H9 (cell line): ENCODE measurements at regions not wholly inside any gene's neighbourhood (a gene's known extent, or its start where the extent isn't known, plus 50 kb on each side); places are given as distances from the start of the nearest gene placed in this dataset.

Source experiments
- DNase-seq: peaks from one replicate; pipeline ENCODE4 v3.0.0-alpha.2; 2017
- H2AFZ ChIP-seq: one replicate; pipeline ENCODE4 v1.6.1; 2013; ENCODE audit warnings: mild to moderate bottlenecking, low read length, control low read depth, moderate library complexity
- H2AK5ac ChIP-seq: 2 replicates; pipeline ENCODE4 v1.6.1; 2013; ENCODE audit warnings: low read length, control low read depth, mixed read lengths; ENCODE audit not compliant: insufficient read length
- H2BK120ac ChIP-seq: one replicate; pipeline ENCODE4 v1.6.1; 2013; ENCODE audit warnings: low read depth, mild to moderate bottlenecking, low read length, control low read depth, inconsistent platforms; ENCODE audit not compliant: poor library complexity, severe bottlenecking
- H2BK12ac ChIP-seq: 2 replicates; pipeline ENCODE4 v1.6.1; 2013; ENCODE audit warnings: low read length, control low read depth, mixed read lengths, low read depth; ENCODE audit not compliant: insufficient read length
- H2BK15ac ChIP-seq: 2 replicates; pipeline ENCODE4 v1.6.1; 2013; ENCODE audit warnings: low read depth, low read length, control low read depth
- H2BK20ac ChIP-seq: one replicate; pipeline ENCODE4 v1.6.1; 2013; ENCODE audit warnings: low read depth, mild to moderate bottlenecking, low read length, control low read depth, inconsistent platforms; ENCODE audit not compliant: poor library complexity, severe bottlenecking
- H2BK5ac ChIP-seq: 2 replicates; pipeline ENCODE4 v1.6.1; 2013; ENCODE audit warnings: low read length, control low read depth, mixed read lengths; ENCODE audit not compliant: insufficient read length
- H3K14ac ChIP-seq: 2 replicates; pipeline ENCODE4 v1.6.1; 2013; ENCODE audit warnings: low read length, control low read depth; ENCODE audit not compliant: insufficient read depth
- H3K18ac ChIP-seq: 2 replicates; pipeline ENCODE4 v1.6.1; 2013; ENCODE audit warnings: low read depth, mild to moderate bottlenecking, mixed read lengths, low read length, control low read depth; ENCODE audit not compliant: insufficient read length
- H3K23ac ChIP-seq: 2 replicates; pipeline ENCODE4 v1.6.1; 2013; ENCODE audit warnings: low read length, control low read depth, mixed read lengths, low read depth; ENCODE audit not compliant: insufficient read length
- H3K23me2 ChIP-seq: 2 replicates; pipeline ENCODE4 v1.6.1; 2013; ENCODE audit warnings: low read depth, mild to moderate bottlenecking, mixed read lengths, low read length, control low read depth; ENCODE audit not compliant: insufficient read length, poor library complexity, severe bottlenecking
- H3K27ac ChIP-seq: 2 replicates; pipeline ENCODE4 v1.5.1; 2013; ENCODE audit warnings: low read length, control low read depth, mixed read lengths, low read depth; ENCODE audit not compliant: insufficient read length
- H3K27me3 ChIP-seq: 2 replicates; pipeline ENCODE4 v1.6.1; 2013; ENCODE audit warnings: low read length, control low read depth, inconsistent platforms; ENCODE audit not compliant: insufficient read depth
- H3K4ac ChIP-seq: 2 replicates; pipeline ENCODE4 v1.6.1; 2013; ENCODE audit warnings: low read depth, mild to moderate bottlenecking, control low read depth, inconsistent platforms, low read length, moderate library complexity
- H3K4me1 ChIP-seq: 2 replicates; pipeline ENCODE4 v1.6.1; 2013; ENCODE audit warnings: low read length, control low read depth, inconsistent platforms; ENCODE audit not compliant: insufficient read depth
- H3K4me2 ChIP-seq: 2 replicates; pipeline ENCODE4 v1.6.1; 2013; ENCODE audit warnings: low read length, control low read depth, mixed read lengths; ENCODE audit not compliant: insufficient read length, insufficient read depth
- H3K56ac ChIP-seq: 2 replicates; pipeline ENCODE4 v1.6.1; 2013; ENCODE audit warnings: low read depth, mild to moderate bottlenecking, mixed read lengths, low read length, control low read depth; ENCODE audit not compliant: insufficient read length
- H3K79me1 ChIP-seq: 2 replicates; pipeline ENCODE4 v1.6.1; 2013; ENCODE audit warnings: low read depth, mild to moderate bottlenecking, moderate library complexity, low read length, control low read depth, inconsistent platforms; ENCODE audit not compliant: insufficient read depth, poor library complexity, severe bottlenecking
- H3K79me2 ChIP-seq: 2 replicates; pipeline ENCODE4 v1.6.1; 2013; ENCODE audit warnings: low read length, control low read depth, inconsistent platforms; ENCODE audit not compliant: insufficient read depth
- H3K9ac ChIP-seq: 2 replicates; pipeline ENCODE4 v1.6.1; 2013; ENCODE audit warnings: low read length, control low read depth, mixed read lengths; ENCODE audit not compliant: insufficient read length; ENCODE audit errors: extremely low read depth
- H3K9me3 ChIP-seq: one replicate; pipeline ENCODE4 v1.6.1; 2013; ENCODE audit warnings: low read depth, low read length, inconsistent platforms; ENCODE audit not compliant: control insufficient read depth
- H3T11ph ChIP-seq: one replicate; pipeline ENCODE4 v1.6.1; 2013; ENCODE audit warnings: mild to moderate bottlenecking, low read length, control low read depth, inconsistent platforms
- H4K20me1 ChIP-seq: one replicate; pipeline ENCODE4 v1.6.1; 2013; ENCODE audit not compliant: control insufficient read depth, insufficient read length, insufficient read depth
- H4K5ac ChIP-seq: 2 replicates; pipeline ENCODE4 v1.6.1; 2013; ENCODE audit warnings: low read depth, mild to moderate bottlenecking, mixed read lengths, low read length, control low read depth; ENCODE audit not compliant: insufficient read length
- H4K8ac ChIP-seq: replicated peaks from 2 replicates; pipeline ENCODE4 v1.6.1; 2013; ENCODE audit warnings: low read length, control low read depth, mixed read lengths, low read depth; ENCODE audit not compliant: insufficient read length
- H4K91ac ChIP-seq: 2 replicates; pipeline ENCODE4 v1.6.1; 2013; ENCODE audit warnings: low read depth, mild to moderate bottlenecking, moderate library complexity, mixed read lengths, low read length, control low read depth; ENCODE audit not compliant: insufficient read length
- H3K27ac Mint-ChIP-seq, 3 experiments: 2 replicates in 2 of 3; 3 replicates in 1 of 3; pipeline ENCODE4 v1.8.0; 2020 to 2021; ENCODE audit warnings: mixed read lengths in 3 of 3, mild to moderate bottlenecking in 1 of 3, moderate library complexity in 1 of 3
- H3K27me3 Mint-ChIP-seq: 2 replicates; pipeline ENCODE4 v1.8.0; 2021; ENCODE audit warnings: low read depth, mild to moderate bottlenecking, moderate library complexity, mixed read lengths
- H3K36me3 Mint-ChIP-seq, 3 experiments: 2 replicates in 2 of 3; 3 replicates in 1 of 3; pipeline ENCODE4 v1.8.0; 2020 to 2021; ENCODE audit warnings: low read depth in 3 of 3, mixed read lengths in 3 of 3; ENCODE audit not compliant: insufficient read depth in 1 of 3
- H3K4me1 Mint-ChIP-seq, 2 experiments: 2 replicates each; pipeline ENCODE4 v1.8.0; 2020; ENCODE audit warnings: mixed read lengths in 2 of 2
- H3K4me3 Mint-ChIP-seq, 2 experiments: 2 replicates in 1 of 2; 3 replicates in 1 of 2; pipeline ENCODE4 v1.8.0; 2020 to 2021; ENCODE audit warnings: mild to moderate bottlenecking in 2 of 2, mixed read lengths in 2 of 2, moderate library complexity in 1 of 2
- H3K9me3 Mint-ChIP-seq, 2 experiments: 2 replicates in 1 of 2; 3 replicates in 1 of 2; pipeline ENCODE4 v1.8.0; 2020; ENCODE audit warnings: mild to moderate bottlenecking in 2 of 2, mixed read lengths in 2 of 2, moderate library complexity in 1 of 2
- WGBS: extraction: QIAGEN DNeasy Blood & Tissue Kit; methylation state at CpG from one replicate; pipeline ENCODE4 v1.1.7; 2013; ENCODE audit warnings: missing lambda C conversion rate, low lambda C conversion rate, mixed read lengths; ENCODE audit not compliant: insufficient read length; ENCODE audit errors: extremely low coverage; 5-methylcytosine and 5-hydroxymethylcytosine counted together
- TF ChIP-seq, protein P1 (sequence below): fragments of 200-600 bp; sonication (generic); conservative IDR thresholded peaks from 3 replicates; pipeline ENCODE4 v1.8.0; 2021; ENCODE audit warnings: antibody characterized with exemption, mild to moderate bottlenecking

DNA sequence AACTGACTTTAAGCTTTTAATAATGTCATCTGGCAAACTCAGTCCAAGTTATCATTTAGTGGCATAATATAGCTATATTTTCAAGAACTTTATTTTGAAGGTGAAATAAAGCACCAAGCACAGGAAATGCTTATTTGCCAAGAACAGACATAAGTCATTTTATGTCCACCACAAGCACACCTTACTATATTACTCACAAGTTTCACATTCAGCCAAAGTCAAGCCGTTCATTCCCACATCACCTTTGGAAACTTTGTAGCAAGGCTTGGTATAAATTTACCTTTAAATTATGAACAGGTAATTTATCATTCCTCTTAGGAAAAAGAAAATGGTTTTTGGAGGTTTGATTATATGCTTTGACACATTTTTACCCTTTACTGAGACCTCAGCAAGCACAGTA, 236.8 kb upstream of the FKBP1C start:
- Mint-ChIP-seq H3K4me3 (no peak overlapping the region), H3K27ac (no peak overlapping the region), H3K4me1 (no peaks in the 10 kb centered on the region), H3K9me3 (peaks cover 0 to 2% of the 10 kb centered on the region in 2 experiments; a peak in 1 of 5 replicates), H3K27me3 (no peaks in the 10 kb centered on the region), H3K36me3 (peaks cover 0 to 3% (median 0%) of the 10 kb centered on the region in 3 experiments; a peak in 1 of 7 replicates)
- Histone ChIP-seq H3K79me2 (no peaks in the 10 kb centered on the region), H3K18ac (no peak overlapping the region), H3K4me1 (no peaks in the 10 kb centered on the region), H4K91ac (no peak overlapping the region), H3K23me2 (no peaks in the 10 kb centered on the region), H4K8ac (no peak overlapping the region), H3K4me2 (no peak overlapping the region), H2BK20ac (no peak overlapping the region), H3K9ac (no peak overlapping the region), H3K27me3 (no peaks in the 10 kb centered on the region), H2BK15ac (no peak overlapping the region), H3K56ac (no peak overlapping the region), H2AFZ (no peak overlapping the region), H3K27ac (no peak overlapping the region), H4K5ac (no peak overlapping the region), H2BK5ac (no peak overlapping the region), H3K4ac (no peak overlapping the region), H3K79me1 (no peaks in the 10 kb centered on the region), H4K20me1 (no peaks in the 10 kb centered on the region), H3T11ph (no peak overlapping the region), H3K14ac (no peak overlapping the region), H3K23ac (no peak overlapping the region), H2AK5ac (no peak overlapping the region), H3K9me3 (no peaks in the 10 kb centered on the region), H2BK120ac (no peak overlapping the region), H2BK12ac (no peak overlapping the region)
- TF ChIP-seq, protein P1, sequence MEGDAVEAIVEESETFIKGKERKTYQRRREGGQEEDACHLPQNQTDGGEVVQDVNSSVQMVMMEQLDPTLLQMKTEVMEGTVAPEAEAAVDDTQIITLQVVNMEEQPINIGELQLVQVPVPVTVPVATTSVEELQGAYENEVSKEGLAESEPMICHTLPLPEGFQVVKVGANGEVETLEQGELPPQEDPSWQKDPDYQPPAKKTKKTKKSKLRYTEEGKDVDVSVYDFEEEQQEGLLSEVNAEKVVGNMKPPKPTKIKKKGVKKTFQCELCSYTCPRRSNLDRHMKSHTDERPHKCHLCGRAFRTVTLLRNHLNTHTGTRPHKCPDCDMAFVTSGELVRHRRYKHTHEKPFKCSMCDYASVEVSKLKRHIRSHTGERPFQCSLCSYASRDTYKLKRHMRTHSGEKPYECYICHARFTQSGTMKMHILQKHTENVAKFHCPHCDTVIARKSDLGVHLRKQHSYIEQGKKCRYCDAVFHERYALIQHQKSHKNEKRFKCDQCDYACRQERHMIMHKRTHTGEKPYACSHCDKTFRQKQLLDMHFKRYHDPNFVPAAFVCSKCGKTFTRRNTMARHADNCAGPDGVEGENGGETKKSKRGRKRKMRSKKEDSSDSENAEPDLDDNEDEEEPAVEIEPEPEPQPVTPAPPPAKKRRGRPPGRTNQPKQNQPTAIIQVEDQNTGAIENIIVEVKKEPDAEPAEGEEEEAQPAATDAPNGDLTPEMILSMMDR, result no peak
- no CpG with 5 or more reads among the region's 1 CpG for WGBS
- no peak for DNase-seq
